HG03045 (cell line): ENCODE measurements at regions not wholly inside any gene's neighbourhood (a gene's known extent, or its start where the extent isn't known, plus 50 kb on each side); places are given as distances from the start of the nearest gene placed in this dataset.
"Not testable (repeated sequence)": the region's sequence is repeated elsewhere in the genome, so short reads cannot be mapped to it uniquely, and the experiment has no call there.

Experiments used
- ATAC-seq: cut with Tn5 transposase; IDR thresholded peaks from one replicate; pipeline ENCODE4 v1.9.1; 2021; ENCODE audit warnings: mild to moderate bottlenecking, moderate library complexity; ENCODE audit not compliant: unreplicated experiment

GRCh38 chr13:100776686-100777085, 102.1 kb upstream of the TMTC4 start:
- ATAC-seq = not testable (repeated sequence)

- no peak for ATAC-seq
Measured at GRCh38 chr13:100773923-100774663, 99.5 kb upstream of the TMTC4 start.

DNA sequence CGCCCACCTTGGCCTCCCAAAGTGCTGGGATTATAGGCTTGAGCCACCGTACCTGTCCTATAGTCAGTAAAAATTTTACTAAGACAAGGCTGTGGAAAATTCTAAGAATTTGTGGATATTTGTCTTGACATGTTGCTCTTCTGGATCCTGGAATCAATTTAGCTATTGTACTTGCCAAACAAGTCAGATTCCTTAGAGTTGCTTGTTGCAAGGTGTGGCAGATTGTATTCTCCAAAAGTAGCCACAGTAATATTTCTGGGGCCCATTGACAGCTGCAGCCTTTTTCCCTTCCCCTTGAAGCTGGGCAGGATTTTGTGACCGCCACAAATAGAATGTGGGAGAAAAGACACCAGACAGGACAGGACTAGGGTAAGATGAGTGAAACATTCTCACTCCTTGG, 98.8 kb upstream of the TMTC4 start:
- ATAC-seq = no peak

GRCh38 chr13:100767192-100767591, 92.6 kb upstream of the TMTC4 start:
- ATAC-seq = no peak

DNA sequence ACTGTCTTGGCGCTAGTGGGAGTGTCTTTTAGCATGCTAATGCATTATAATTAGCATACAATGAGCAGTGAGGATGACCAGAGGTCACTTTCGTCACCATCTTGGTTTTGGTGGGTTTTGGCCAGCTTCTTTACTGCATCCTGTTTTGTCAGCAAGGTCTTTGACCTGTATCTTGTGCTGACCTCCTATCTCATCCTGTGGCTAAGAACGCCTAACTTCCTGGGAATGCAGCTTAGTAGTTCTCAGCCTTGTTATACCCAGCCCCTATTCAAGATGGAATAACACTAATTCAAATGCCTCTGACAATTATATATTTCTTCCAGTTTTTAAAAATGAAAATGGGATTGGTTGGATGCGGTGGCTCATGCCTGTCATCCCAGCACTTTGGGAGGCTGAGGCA, 92.0 kb upstream of the TMTC4 start:
- not testable (repeated sequence) for ATAC-seq

- no peak for ATAC-seq
Measured at GRCh38 chr13:100764937-100765336, 90.3 kb upstream of the TMTC4 start.

- not testable (repeated sequence) for ATAC-seq
Measured at GRCh38 chr13:100762126-100762525, 87.5 kb upstream of the TMTC4 start.

GRCh38 chr13:100755891-100756290, 81.3 kb upstream of the TMTC4 start:
- no peak for ATAC-seq

DNA sequence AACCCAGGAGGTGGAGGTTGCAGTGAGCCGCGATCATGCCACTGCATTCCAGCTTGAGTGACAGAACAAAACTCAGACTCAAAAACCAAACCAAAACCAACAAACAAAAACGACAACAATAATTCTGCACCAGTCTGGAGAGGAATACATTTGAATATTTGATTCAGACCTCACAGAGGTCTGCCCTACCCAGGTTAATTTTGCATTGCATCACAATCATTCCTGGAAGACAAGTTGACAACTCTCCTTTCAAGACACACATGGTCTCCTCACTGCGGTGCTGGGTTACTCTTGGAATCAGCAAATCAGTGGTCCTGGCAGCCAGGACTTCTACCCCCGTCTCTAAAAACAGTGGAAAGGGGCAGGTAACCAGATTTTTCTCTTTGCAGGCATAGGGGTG, 79.9 kb upstream of the TMTC4 start:
- no peak for ATAC-seq

GRCh38 chr13:100753376-100753775, 78.8 kb upstream of the TMTC4 start:
- ATAC-seq = no peak

DNA sequence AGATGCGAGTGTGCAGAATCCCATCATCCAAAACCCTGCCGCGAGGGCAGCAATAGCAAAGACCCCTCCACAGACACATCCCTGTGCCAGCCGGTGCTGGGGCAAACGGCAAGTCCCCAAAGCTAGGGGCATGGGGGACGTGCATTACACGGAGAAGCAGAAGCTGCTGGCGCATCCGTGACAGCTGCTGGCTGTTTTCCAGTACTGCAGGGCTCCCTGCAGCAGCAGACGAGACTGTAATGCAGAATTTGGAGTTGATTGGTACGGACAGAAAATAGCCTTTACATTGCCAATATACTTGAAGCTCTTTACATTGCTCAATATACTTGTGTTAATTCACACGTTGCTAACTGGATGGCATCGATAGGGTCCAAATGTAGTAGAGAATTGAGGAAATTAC, 77.2 kb upstream of the TMTC4 start:
- ATAC-seq = no peak

GRCh38 chr13:100746953-100747683, 72.5 kb upstream of the TMTC4 start:
- ATAC-seq = no peak

GRCh38 chr13:100738176-100738855, 63.7 kb upstream of the TMTC4 start:
- ATAC-seq = no peak

GRCh38 chr13:100735494-100735893, 60.9 kb upstream of the TMTC4 start:
- ATAC-seq = no peak

- no peak for ATAC-seq
Measured at GRCh38 chr13:100734194-100734720, 59.7 kb upstream of the TMTC4 start.

DNA sequence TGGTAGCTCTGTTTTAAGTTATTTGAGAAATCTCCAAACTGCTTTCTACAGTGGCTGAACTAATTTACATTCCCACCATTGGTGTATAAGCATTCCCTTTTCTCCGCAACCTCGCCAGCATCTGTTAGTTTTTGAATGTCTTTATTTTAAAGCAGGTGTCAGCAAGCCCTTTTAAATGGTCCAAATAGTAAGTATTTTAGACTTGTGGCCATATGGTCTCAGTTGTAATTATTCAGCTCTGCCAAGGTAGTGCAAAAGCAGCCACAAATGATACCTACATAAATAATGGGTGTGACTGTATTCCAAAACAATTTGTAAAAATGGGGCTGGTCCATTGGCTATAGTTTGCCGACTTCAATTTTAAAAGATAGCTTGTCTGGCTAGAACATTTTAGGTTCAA, 58.7 kb upstream of the TMTC4 start:
- ATAC-seq = no peak

DNA sequence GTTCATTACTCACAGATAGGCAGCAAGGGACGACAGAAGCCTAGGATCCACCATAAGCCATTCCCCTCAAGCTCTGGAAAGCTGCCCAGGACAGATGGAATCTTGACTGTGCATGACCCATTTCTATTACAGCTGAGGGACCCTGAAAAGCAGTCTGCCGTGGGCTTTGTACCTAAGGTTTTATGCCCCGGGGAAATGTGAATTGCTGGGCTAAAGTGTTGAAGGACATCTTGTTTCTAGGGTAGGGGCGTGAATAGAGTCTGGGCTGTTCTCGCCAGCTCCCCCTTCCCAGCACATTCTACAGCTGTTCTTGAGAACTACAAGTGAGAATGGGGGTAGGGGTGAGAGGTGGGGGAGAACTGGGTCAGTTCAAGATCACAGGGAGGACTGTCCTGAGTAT, 53.6 kb upstream of the TMTC4 start:
- no peak for ATAC-seq

DNA sequence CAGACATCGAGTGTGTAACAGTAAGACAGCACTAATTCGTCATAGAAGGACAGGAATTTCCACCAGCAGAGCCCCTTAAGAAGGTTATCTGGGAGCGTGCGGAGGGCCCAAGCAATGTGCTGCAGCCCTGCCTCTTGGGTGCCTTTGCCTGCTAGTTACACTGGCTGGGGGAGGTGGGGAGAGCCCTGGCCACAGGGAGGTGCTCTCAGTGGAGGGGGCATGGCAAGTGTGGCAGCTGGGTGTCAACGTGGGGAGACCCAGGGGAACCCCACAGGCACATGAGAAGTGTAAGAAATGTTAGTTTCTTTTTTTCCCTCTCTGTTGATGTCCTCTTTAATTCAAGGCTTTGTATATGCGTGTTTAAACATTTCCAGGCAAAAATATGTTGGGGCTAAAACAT, 50.9 kb upstream of the TMTC4 start:
- no peak for ATAC-seq

- no peak for ATAC-seq
Measured at GRCh38 chr13:100724568-100724967, 50.0 kb upstream of the TMTC4 start.
